IMR-90 (cell line): ENCODE measurements at regions not wholly inside any gene's neighbourhood (a gene's known extent, or its start where the extent isn't known, plus 50 kb on each side); places are given as distances from the start of the nearest gene placed in this dataset.

Experiments used
- ATAC-seq: fragments of 200-7000 bp; cut with Tn5 transposase; 2 replicates; pipeline ENCODE4 v1.9.1; 2020; ENCODE audit warnings: low read depth, mild to moderate bottlenecking, moderate library complexity
- BruUV-seq: library from RNA; stranded (reverse); fragments of 400-500 nt; replicated peaks from 2 replicates; lab custom pipeline; 2021; lab: Mats Ljungman, UMichigan
- CTCF ChIA-PET: fragments of 300-600 bp; formaldehyde crosslinking; extraction: SDS; loops from one replicate; lab custom pipeline; 2021; ENCODE audit warnings: antibody characterized with exemption; lab: Yijun Ruan, JAX
- POLR2A ChIA-PET: fragments of 300-600 bp; sonication (Branson Sonifier 250); formaldehyde crosslinking; loops from one replicate; lab custom pipeline; 2022; ENCODE audit warnings: antibody characterized with exemption; ENCODE audit not compliant: unreplicated experiment; lab: Charles Lee
- DNase-seq: peaks from one replicate; pipeline ENCODE4 v3.0.0; 2013
- H2AFZ ChIP-seq: replicated peaks from 2 replicates; pipeline ENCODE3; 2013; ENCODE audit warnings: low read length, mild to moderate bottlenecking; ENCODE audit not compliant: poor library complexity
- H2AK5ac ChIP-seq: 2 replicates; pipeline ENCODE4 v1.6.1; 2013; ENCODE audit warnings: low read depth, low read length, inconsistent platforms
- H2AK9ac ChIP-seq: replicated peaks from 2 replicates; pipeline ENCODE3; 2013; ENCODE audit warnings: mild to moderate bottlenecking, low read depth, low read length, moderate library complexity; ENCODE audit not compliant: poor library complexity
- H2BK120ac ChIP-seq: 2 replicates; pipeline ENCODE4 v1.6.1; 2013; ENCODE audit warnings: low read depth, low read length, inconsistent platforms
- H2BK15ac ChIP-seq: 3 replicates; pipeline ENCODE4 v1.6.1; 2013; ENCODE audit warnings: low read depth, low read length, inconsistent platforms
- H2BK20ac ChIP-seq: 2 replicates; pipeline ENCODE4 v1.6.1; 2013; ENCODE audit warnings: low read depth, mild to moderate bottlenecking, inconsistent platforms, low read length, moderate library complexity
- H2BK5ac ChIP-seq: 2 replicates; pipeline ENCODE4 v1.6.1; 2013; ENCODE audit warnings: mild to moderate bottlenecking, low read depth, low read length, inconsistent platforms; ENCODE audit not compliant: poor library complexity, severe bottlenecking
- H3K14ac ChIP-seq: replicated peaks from 2 replicates; pipeline ENCODE4 v1.6.1; 2013; ENCODE audit warnings: low read depth, low read length, inconsistent platforms
- H3K18ac ChIP-seq: 2 replicates; pipeline ENCODE4 v1.6.1; 2013; ENCODE audit warnings: low read depth, low read length, control low read depth
- H3K23ac ChIP-seq: 2 replicates; pipeline ENCODE4 v1.6.1; 2013; ENCODE audit warnings: low read depth, low read length, inconsistent platforms
- H3K27ac ChIP-seq: 2 replicates; pipeline ENCODE4 v1.5.1; 2013; ENCODE audit warnings: mild to moderate bottlenecking, control low read depth, low read length; ENCODE audit not compliant: insufficient read depth
- H3K27me3 ChIP-seq: 2 replicates; pipeline ENCODE4 v1.6.1; 2013; ENCODE audit warnings: low read length; ENCODE audit not compliant: control insufficient read depth, insufficient read depth
- H3K36me3 ChIP-seq: 2 replicates; pipeline ENCODE4 v1.6.1; 2013; ENCODE audit warnings: low read length, mixed read lengths; ENCODE audit not compliant: control insufficient read depth, insufficient read depth
- H3K4ac ChIP-seq: 2 replicates; pipeline ENCODE4 v1.6.1; 2013; ENCODE audit warnings: low read depth, low read length, inconsistent platforms
- H3K4me1 ChIP-seq: 2 replicates; pipeline ENCODE4 v1.6.1; 2013; ENCODE audit warnings: low read length, mixed read lengths; ENCODE audit not compliant: control insufficient read depth, insufficient read depth
- H3K4me2 ChIP-seq: 2 replicates; pipeline ENCODE4 v1.6.1; 2013; ENCODE audit warnings: low read depth, mild to moderate bottlenecking, control low read depth, low read length, moderate library complexity
- H3K4me3 ChIP-seq: 2 replicates; pipeline ENCODE4 v1.5.1; 2013; ENCODE audit warnings: low read depth, mild to moderate bottlenecking, control low read depth, low read length, moderate library complexity; ENCODE audit not compliant: insufficient read depth
- H3K56ac ChIP-seq: 2 replicates; pipeline ENCODE4 v1.6.1; 2013; ENCODE audit warnings: low read length, inconsistent platforms; ENCODE audit not compliant: insufficient read depth; ENCODE audit errors: extremely low read depth
- H3K79me1 ChIP-seq, 2 experiments: 2 replicates each; pipeline ENCODE4 v1.6.1; 2013; ENCODE audit warnings: low read length in 2 of 2, inconsistent platforms in 1 of 2, low read depth in 1 of 2
- H3K9ac ChIP-seq: 2 replicates; pipeline ENCODE4 v1.6.1; 2013; ENCODE audit warnings: low read depth, low read length, control low read depth
- H3K9me1 ChIP-seq: 2 replicates; pipeline ENCODE4 v1.6.1; 2013; ENCODE audit warnings: low read length, inconsistent platforms; ENCODE audit not compliant: insufficient read depth
- H3K9me3 ChIP-seq: 2 replicates; pipeline ENCODE4 v1.6.1; 2013; ENCODE audit warnings: low read length; ENCODE audit not compliant: control insufficient read depth, insufficient read depth
- H4K20me1 ChIP-seq: 2 replicates; pipeline ENCODE4 v1.6.1; 2013; ENCODE audit warnings: low read length, inconsistent platforms; ENCODE audit not compliant: insufficient read depth
- H4K5ac ChIP-seq: 2 replicates; pipeline ENCODE4 v1.6.1; 2013; ENCODE audit warnings: mild to moderate bottlenecking, low read depth, low read length, control low read depth
- H4K8ac ChIP-seq, 2 experiments: 2 replicates each; pipeline ENCODE4 v1.6.1; 2013; ENCODE audit warnings: low read depth in 2 of 2, low read length in 2 of 2, control low read depth in 1 of 2, inconsistent platforms in 1 of 2
- H4K91ac ChIP-seq: 2 replicates; pipeline ENCODE4 v1.6.1; 2013; ENCODE audit warnings: low read depth, low read length, inconsistent platforms; ENCODE audit not compliant: insufficient read depth
- BHLHE40 ChIP-seq: fragments of 150-350 bp; IDR thresholded peaks from 2 replicates; pipeline ENCODE4 v1.6.1; 2016; ENCODE audit warnings: mild to moderate bottlenecking, low read depth, low read length
- CEBPB ChIP-seq: IDR thresholded peaks from 2 replicates; pipeline ENCODE4 v1.6.1; 2012; ENCODE audit warnings: low read depth, low read length, improper control_type of control experiment
- CHD1 ChIP-seq: IDR thresholded peaks from 2 replicates; pipeline ENCODE4 v1.6.1; 2012; ENCODE audit warnings: low read depth, low read length, improper control_type of control experiment
- FOS ChIP-seq: fragments of 150-350 bp; IDR thresholded peaks from 2 replicates; pipeline ENCODE4 v1.6.1; 2016; ENCODE audit warnings: low read depth, low read length
- MAFK ChIP-seq: IDR thresholded peaks from 2 replicates; pipeline ENCODE4 v1.6.1; 2012; ENCODE audit warnings: low read depth, low read length, improper control_type of control experiment
- MAZ ChIP-seq: IDR thresholded peaks from 2 replicates; pipeline ENCODE4 v1.6.1; 2012; ENCODE audit warnings: low read depth, mild to moderate bottlenecking, low read length, improper control_type of control experiment, moderate library complexity, borderline replicate concordance
- MXI1 ChIP-seq: IDR thresholded peaks from 2 replicates; pipeline ENCODE4 v1.6.1; 2012; ENCODE audit warnings: low read depth, mild to moderate bottlenecking, low read length, moderate library complexity, borderline replicate concordance
- NFE2L2 ChIP-seq: fragments of 150-350 bp; IDR thresholded peaks from 2 replicates; pipeline ENCODE4 v1.6.1; 2016; ENCODE audit warnings: low read depth, mild to moderate bottlenecking, low read length
- POLR2A ChIP-seq: IDR thresholded peaks from 2 replicates; pipeline ENCODE4 v1.6.1; 2012; ENCODE audit warnings: mild to moderate bottlenecking, low read depth, low read length
- RAD21 ChIP-seq: IDR thresholded peaks from 2 replicates; pipeline ENCODE4 v1.6.1; 2012; ENCODE audit warnings: low read length, improper control_type of control experiment
- RCOR1 ChIP-seq: IDR thresholded peaks from 2 replicates; pipeline ENCODE4 v1.6.1; 2012; ENCODE audit warnings: mild to moderate bottlenecking, low read length, improper control_type of control experiment; ENCODE audit not compliant: insufficient replicate concordance
- RFX5 ChIP-seq: IDR thresholded peaks from 2 replicates; pipeline ENCODE4 v1.8.0; 2012; ENCODE audit warnings: low read depth, mild to moderate bottlenecking, low read length, moderate library complexity
- SMC3 ChIP-seq: fragments of 150-350 bp; IDR thresholded peaks from 2 replicates; pipeline ENCODE4 v1.6.1; 2016; ENCODE audit warnings: low read depth, mild to moderate bottlenecking, antibody characterized with exemption, low read length, moderate library complexity
- WGBS, 2 experiments: methylation state at CpG; one replicate each; pipeline versions ENCODE4 v1.1.5 to v1.1.7; 2013; ENCODE audit warnings: missing lambda C conversion rate in 2 of 2; ENCODE audit not compliant: insufficient read length in 1 of 2; ENCODE audit errors: extremely low coverage in 2 of 2; 5-methylcytosine and 5-hydroxymethylcytosine counted together
- dilution Hi-C: fragments of 300-500 bp; cut with HindIII; formaldehyde crosslinking; loops from one replicate; pipeline ENCODE4 v1.14.3; 2018; ENCODE audit warnings: low sequenced_read_pairs; ENCODE audit not compliant: unreplicated experiment
- in situ Hi-C: fragments of 300-500 bp; cut with MboI; formaldehyde crosslinking; loops from 3 replicates; pipeline ENCODE4 v1.14.3; 2019; ENCODE audit warnings: low sequenced_read_pairs, inconsistent platforms, mixed read lengths
- intact Hi-C: fragments of 100-400 bp; cut with micrococcal nuclease; formaldehyde crosslinking; loops from 2 replicates; pipeline ENCODE4 v1.10.0; 2022
- TF ChIP-seq, protein P1 (sequence below): conservative IDR thresholded peaks from 2 replicates; pipeline ENCODE4 v1.5.1; 2012; ENCODE audit warnings: mild to moderate bottlenecking, low read depth, low read length, improper control_type of control experiment
- TF ChIP-seq, protein P2 (sequence below): fragments of 150-350 bp; IDR thresholded peaks from 2 replicates; pipeline ENCODE4 v1.6.1; 2017; ENCODE audit warnings: mild to moderate bottlenecking, antibody characterized with exemption, low read length, low read depth
- TF ChIP-seq, protein P3 (sequence below): fragments of 150-350 bp; IDR thresholded peaks from 2 replicates; pipeline ENCODE4 v1.6.1; 2016; ENCODE audit warnings: low read depth, mild to moderate bottlenecking, low read length, moderate library complexity, borderline replicate concordance

DNA sequence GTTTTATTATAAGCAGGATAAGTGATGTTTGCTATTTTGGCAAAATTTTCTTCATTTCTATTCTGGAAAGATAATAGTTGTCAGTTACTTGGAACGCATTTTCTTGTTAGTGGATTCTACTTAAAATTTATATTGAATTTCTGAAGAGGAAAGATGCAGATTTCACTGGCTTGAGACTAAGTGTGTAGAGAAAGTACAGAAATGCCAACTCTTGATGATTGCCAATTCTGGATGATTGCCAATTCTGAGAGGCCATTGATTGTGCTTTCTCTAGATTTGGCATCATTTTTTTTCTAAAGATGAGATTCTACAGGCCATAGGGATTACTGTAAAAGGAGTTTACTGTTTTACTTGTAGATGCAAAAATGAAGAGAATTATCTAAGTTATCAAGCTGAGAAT lies 58.9 kb upstream of the CNTN3 start:
- in situ Hi-C loops, result loop anchor here (25.0 kb wide), 1 partner anchor 786 kb away; no protein-coding TSS in a partner anchor
- ATAC-seq, result no peak
- CTCF ChIA-PET, result no interaction called here

More for the DNA sequence above, 58.9 kb upstream of the CNTN3 start:
- Histone ChIP-seq H2BK20ac (no peak overlapping the region), H3K9me3 (no peaks in the 10 kb centered on the region), H4K20me1 (no peaks in the 10 kb centered on the region), H3K9ac (no peak overlapping the region), H2BK5ac (no peak overlapping the region), H3K4me1 (no peaks in the 10 kb centered on the region), H2AK9ac (no peak overlapping the region), H3K4me3 (no peak overlapping the region), H4K8ac (no peak overlapping the region), H3K4ac (no peak overlapping the region), H2AK5ac (no peak overlapping the region), H3K36me3 (no peaks in the 10 kb centered on the region), H3K4me2 (no peak overlapping the region), H3K56ac (no peak overlapping the region), H4K91ac (no peak overlapping the region), H3K18ac (no peak overlapping the region), H3K9me1 (no peaks in the 10 kb centered on the region), H3K79me1 (no peaks in the 10 kb centered on the region), H2BK15ac (no peak overlapping the region), H3K27me3 (no peaks in the 10 kb centered on the region), H4K5ac (no peak overlapping the region), H3K23ac (no peak overlapping the region), H3K14ac (no peak overlapping the region), H3K27ac (no peak overlapping the region), H2BK120ac (no peak overlapping the region), H2AFZ (no peak overlapping the region)
- no TSS peak for BruUV-seq
- no CpG with 5 or more reads among the region's 1 CpG for WGBS, 2 experiments
- no peak for DNase-seq
- no peak for TF ChIP-seq RFX5
- no peak for TF ChIP-seq RAD21
- no peak for TF ChIP-seq MXI1
- no peak for TF ChIP-seq CHD1
- no peak for TF ChIP-seq MAFK
- TF ChIP-seq, protein P1, sequence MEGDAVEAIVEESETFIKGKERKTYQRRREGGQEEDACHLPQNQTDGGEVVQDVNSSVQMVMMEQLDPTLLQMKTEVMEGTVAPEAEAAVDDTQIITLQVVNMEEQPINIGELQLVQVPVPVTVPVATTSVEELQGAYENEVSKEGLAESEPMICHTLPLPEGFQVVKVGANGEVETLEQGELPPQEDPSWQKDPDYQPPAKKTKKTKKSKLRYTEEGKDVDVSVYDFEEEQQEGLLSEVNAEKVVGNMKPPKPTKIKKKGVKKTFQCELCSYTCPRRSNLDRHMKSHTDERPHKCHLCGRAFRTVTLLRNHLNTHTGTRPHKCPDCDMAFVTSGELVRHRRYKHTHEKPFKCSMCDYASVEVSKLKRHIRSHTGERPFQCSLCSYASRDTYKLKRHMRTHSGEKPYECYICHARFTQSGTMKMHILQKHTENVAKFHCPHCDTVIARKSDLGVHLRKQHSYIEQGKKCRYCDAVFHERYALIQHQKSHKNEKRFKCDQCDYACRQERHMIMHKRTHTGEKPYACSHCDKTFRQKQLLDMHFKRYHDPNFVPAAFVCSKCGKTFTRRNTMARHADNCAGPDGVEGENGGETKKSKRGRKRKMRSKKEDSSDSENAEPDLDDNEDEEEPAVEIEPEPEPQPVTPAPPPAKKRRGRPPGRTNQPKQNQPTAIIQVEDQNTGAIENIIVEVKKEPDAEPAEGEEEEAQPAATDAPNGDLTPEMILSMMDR, result no peak
- TF ChIP-seq MAZ, result no peak
- TF ChIP-seq RCOR1, result no peak
- no peak for TF ChIP-seq CEBPB
- TF ChIP-seq NFE2L2, result no peak
- TF ChIP-seq, protein P2, sequence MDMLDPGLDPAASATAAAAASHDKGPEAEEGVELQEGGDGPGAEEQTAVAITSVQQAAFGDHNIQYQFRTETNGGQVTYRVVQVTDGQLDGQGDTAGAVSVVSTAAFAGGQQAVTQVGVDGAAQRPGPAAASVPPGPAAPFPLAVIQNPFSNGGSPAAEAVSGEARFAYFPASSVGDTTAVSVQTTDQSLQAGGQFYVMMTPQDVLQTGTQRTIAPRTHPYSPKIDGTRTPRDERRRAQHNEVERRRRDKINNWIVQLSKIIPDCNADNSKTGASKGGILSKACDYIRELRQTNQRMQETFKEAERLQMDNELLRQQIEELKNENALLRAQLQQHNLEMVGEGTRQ, result no peak
- no peak for TF ChIP-seq FOS
- TF ChIP-seq BHLHE40, result no peak
- TF ChIP-seq SMC3, result no peak
- TF ChIP-seq, protein P3, sequence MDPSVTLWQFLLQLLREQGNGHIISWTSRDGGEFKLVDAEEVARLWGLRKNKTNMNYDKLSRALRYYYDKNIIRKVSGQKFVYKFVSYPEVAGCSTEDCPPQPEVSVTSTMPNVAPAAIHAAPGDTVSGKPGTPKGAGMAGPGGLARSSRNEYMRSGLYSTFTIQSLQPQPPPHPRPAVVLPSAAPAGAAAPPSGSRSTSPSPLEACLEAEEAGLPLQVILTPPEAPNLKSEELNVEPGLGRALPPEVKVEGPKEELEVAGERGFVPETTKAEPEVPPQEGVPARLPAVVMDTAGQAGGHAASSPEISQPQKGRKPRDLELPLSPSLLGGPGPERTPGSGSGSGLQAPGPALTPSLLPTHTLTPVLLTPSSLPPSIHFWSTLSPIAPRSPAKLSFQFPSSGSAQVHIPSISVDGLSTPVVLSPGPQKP, result no peak
- no peak for TF ChIP-seq POLR2A
- intact Hi-C loops, result loop anchor here (5.0 kb wide), 1 partner anchor 606 kb away; no protein-coding TSS in a partner anchor
- POLR2A ChIA-PET, result interaction anchor here (0.6 kb wide), 1 partner anchor 116 kb away, joined by 3 read pairs; no protein-coding TSS in a partner anchor
- dilution Hi-C loops, result no loop called here
